Adrenal gland (tissue), 5 donors: ENCODE measurements at regions not wholly inside any gene's neighbourhood (a gene's known extent, or its start where the extent isn't known, plus 50 kb on each side); places are given as distances from the start of the nearest gene placed in this dataset.

ENCODE experiments used
- POLR2A ChIP-seq, 2 donors: fragments of 450-650 bp; IDR thresholded peaks; one replicate each; pipeline ENCODE4 v1.6.1; 2017; ENCODE audit warnings: antibody characterized with exemption in 2 of 2, mild to moderate bottlenecking in 2 of 2, moderate library complexity in 1 of 2
- TF ChIP-seq, protein P1 (sequence below), 6 experiments: fragments of 450-650 bp in 4 of 6; fragments of 200-600 bp in 2 of 6; sonication (generic) in 1 of 6; IDR thresholded peaks; 1 replicate in 5 of 6; 2 replicates in 1 of 6; pipeline versions ENCODE4 v1.5.1 to v1.8.0; 2016 to 2021; ENCODE audit warnings: antibody characterized with exemption in 6 of 6, mild to moderate bottlenecking in 2 of 6, moderate library complexity in 1 of 6
- donor health status: DM: no; HTN: no; CAD: no.

DNA sequence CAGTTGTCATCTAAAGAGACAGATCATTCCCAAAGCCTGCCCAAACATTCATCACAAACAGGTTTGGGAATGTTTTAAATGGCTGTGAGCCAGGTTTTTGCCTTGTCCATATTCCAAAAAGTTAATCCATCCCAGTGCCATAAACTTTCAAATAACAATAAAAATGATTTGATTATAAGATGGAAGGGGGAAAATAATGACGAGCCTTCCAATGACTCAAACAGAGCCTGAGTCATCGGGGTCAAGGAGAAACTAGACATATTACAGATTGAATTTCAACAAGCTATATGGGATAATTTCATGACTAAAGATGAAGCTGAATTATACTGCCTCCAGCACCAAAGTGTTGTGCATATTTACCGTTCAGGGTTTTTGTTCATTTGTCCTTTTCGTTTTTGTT is 195.8 kb upstream of the PKN2 start:
- TF ChIP-seq, protein P1, sequence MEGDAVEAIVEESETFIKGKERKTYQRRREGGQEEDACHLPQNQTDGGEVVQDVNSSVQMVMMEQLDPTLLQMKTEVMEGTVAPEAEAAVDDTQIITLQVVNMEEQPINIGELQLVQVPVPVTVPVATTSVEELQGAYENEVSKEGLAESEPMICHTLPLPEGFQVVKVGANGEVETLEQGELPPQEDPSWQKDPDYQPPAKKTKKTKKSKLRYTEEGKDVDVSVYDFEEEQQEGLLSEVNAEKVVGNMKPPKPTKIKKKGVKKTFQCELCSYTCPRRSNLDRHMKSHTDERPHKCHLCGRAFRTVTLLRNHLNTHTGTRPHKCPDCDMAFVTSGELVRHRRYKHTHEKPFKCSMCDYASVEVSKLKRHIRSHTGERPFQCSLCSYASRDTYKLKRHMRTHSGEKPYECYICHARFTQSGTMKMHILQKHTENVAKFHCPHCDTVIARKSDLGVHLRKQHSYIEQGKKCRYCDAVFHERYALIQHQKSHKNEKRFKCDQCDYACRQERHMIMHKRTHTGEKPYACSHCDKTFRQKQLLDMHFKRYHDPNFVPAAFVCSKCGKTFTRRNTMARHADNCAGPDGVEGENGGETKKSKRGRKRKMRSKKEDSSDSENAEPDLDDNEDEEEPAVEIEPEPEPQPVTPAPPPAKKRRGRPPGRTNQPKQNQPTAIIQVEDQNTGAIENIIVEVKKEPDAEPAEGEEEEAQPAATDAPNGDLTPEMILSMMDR (IDR thresholded peaks at IDR 0.05): no peak
- TF ChIP-seq POLR2A (IDR thresholded peaks at IDR 0.05): no peak
